ENCODE measurements at regions not wholly inside any gene's neighbourhood (a gene's known extent, or its start where the extent isn't known, plus 50 kb on each side); places are given as distances from the start of the nearest gene placed in this dataset.

DNA sequence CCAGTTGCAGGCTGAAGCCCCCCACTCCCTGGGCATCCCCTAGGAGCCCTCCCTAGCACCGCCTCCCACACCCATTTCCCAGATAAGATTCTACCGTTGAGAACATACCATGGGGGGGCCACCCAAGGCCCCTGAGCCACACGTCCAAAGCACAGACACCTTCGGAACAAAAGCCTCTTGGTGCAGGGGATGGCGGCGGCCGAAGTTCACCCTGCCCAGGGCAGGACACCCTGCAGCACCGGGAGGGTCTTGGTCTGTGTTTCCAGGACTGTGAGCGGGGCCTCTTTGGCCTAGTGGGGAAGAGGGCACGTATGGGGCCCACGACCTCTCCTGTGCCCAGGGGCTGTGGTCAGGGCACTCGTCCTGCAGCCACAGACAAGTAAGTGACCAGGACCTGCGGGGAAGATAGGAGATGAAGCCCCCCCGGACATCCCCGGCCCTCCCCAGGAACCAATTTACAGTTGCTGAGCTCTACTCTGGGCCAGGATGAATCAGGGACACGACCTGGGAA lies 154.3 kb upstream of the C14orf180 start:
- DNase-seq (ENCODE audit: low read depth, low spot score), result no peak

DNA sequence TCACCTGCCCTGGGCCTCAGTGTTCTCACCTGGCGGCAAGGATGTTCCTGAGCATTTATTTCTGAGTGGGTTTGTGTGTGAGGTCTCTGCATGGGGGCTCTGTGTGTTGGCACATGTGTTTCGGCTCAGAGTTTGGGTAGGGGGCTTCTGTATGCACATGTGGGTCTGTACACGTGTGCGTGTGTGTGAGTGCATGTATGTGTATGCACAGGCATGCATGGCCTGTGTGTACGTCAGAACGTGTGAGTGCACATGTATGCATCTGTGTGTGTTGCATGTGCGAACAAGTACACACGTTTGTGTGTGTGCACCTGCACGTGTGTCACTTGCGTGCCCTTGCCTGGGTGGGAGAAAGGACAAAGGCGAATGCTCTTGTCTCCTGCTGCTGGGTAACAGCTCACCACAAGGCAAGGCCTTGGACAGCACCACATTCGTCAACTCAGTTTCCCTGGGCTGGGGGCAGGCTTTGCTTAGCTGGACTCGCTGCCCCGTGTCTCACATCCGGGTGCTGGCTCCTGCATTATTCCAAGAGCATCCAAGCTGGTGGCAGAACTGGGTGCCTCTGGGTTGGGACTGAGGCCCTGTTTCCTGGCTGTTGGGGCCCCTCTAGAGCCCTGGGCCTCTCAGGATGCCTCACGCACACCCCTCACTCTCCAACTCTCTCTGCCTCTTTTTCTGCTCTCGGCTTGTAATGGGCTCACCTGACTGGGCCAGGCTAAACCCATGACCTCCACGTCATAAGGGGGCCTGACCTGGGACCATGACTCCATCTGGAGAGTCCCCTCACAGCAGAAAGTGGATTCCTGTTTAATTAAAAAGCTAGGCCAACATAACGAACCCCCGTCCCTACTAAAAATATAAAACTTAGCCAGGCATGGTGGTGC lies 153.6 kb upstream of the C14orf180 start:
- DNase-seq (ENCODE audit: low read depth, low spot score), result no peak

DNA sequence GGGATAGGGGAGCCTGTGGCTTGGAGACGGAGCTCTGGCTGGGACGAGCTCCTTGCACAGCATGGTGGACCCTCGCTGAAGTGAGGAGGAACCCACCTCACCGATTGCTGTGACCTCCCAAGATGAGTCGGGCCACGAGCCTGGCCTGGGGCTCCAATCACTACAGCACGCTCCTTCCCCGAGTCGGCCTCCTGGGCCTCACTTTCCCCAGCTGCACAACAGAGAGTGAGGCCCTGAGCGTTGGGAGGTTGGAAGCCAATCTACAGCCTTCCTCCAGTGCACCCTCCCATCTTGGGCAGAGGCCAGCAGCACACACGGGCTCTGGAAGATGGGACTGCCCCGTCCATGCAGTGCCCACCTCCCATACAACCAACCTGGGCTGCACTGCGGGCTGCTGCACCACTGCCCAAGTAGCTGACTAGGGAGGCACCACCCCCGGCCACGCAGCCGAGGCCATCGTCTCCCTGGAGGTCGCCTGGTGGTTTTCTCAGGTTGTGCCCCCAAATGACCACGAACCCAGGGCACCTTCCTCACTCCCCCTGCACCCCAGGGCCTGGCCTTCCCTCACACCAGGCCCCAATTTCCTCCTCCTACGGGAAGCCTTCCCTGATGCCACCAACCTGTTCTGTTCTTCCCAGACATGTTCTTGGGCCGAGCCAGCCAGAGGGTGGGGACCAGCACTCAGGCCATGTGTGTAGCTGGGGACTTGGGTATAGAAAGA lies 152.3 kb upstream of the C14orf180 start:
- no peak for DNase-seq (ENCODE audit: low read depth, low spot score)

DNA sequence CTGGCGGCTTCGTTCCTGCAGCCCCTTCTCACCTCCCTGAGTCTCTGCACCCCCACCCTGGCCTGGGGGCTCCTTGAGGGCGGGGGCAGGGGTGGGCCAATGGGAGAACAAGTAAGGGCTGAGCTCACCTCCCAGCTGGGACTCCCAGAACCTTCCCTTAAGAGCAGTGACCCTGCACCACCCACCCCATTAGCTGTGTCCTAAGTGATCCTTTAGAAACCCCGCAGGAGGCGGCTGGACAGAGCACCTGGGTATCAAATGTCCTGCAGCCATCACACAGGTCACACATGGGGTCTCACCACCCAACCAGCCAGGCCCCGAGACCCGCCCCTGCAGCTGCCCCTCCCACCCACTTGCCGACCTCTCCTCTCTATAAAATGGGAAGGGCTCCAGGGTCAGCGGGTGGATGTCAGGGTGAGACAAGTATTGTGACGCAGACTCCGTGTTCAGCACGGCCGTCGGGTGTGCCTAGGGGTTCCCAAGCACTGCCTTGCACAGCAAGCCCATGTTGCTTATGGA lies 151.2 kb upstream of the C14orf180 start:
- DNase-seq (ENCODE audit: low read depth, low spot score), result no peak

DNA sequence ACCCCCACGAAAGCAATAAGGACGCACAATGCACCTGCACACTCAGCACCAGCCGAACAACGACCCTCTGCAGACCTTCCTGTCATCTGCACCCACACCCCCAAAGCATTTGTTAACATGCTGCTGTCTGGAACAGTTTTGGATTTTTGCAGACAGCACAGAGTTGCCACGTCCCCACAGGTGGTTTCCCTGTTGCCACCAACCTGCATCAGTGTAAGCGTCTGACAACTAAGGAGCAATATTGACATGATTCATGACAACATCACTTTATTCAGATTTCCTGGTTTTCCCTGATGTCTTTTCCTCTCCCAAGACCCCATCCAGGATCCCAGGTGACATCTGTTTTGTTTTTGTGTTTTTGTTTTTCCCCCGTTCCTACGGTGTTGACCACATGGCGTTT lies 150.7 kb upstream of the C14orf180 start:
- DNase-seq (ENCODE audit: low read depth, low spot score), result no peak

DNA sequence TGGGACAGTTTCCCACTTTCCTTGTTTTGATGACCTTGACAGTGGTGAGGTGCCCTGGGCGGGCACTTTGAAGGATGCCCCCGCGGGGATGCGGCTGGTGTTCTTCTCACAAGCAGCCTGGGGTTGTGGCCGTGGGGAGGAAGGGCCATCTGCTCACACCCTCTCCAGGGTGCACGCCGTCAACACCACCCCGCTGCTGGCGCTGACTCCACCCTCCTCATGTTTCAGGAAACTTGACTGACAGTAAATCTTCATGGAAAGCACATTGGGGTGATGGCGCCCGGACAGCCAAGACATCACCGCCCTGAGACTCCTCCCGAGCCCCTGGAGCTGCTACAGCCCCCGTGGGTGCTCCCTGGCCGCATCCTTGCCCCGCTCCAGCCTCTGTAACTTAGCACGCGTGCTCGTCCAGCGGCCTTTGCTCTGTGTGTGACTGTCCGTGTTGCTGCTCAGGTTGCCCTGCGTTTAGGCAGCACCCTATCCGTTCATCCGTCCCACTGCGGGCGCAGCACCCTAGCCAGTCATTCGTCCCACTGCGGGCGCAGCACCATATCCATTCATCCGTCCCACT lies 150.2 kb upstream of the C14orf180 start:
- no peak for DNase-seq (ENCODE audit: low read depth, low spot score)

DNA sequence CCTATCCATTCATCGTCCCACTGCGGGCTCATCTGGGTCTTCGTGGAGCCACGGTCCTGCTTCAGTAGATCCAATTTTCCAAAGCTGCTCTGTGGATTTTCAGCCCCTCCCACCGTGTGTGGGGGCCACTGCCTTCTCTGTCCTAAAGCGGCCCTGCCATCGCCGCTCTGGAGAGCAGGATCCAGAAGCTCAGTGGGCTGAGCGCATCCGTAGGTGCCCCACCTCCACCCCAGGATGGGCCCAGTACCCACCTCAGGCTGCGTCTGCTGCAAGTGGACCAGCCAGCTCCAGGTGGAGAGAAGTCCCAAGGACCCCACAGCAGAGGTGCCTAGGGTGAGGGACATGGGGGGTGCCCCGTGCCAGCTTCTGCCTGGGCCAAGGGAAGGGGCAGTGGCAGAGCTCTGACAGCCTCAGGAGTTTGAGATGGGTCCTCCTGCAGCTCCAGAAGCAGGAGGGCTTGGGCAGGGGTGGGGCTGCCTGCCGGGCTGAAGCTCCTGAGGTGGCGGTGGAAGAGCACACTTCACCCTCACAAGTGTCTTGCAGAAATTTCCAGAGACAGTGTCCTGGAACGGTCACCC lies 148.1 kb upstream of the C14orf180 start:
- no peak for DNase-seq (ENCODE audit: low read depth, low spot score)

DNA sequence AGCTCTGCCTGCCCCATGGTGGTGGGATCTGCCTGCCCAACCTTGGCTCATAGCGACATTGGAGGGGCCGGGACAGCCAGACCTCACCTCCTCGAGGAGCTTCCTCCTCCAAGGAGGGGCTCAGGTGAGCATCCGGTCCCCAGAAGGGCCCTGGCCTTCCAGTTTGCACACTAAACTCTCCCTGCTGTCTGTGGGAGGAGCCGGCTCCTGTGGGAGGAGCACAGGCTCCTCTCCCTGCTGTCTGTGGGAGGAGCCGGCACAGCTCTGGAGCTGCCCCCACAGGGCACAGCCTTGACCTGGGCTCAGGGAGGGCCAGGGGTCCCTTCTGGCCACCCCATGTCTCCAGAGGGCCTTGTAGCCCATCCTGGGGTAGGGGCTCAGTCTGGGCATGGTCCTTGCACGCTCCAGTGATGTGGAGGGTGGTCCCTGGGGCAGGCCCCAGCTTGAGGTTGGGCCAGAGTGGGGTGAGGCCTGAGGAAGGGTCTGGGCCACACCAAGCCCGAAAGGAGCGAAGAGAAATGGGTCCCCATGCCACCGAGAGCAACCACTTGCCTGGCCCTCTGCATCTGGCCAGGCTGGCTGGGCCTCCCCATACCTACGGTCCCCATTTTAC lies 147.5 kb upstream of the C14orf180 start:
- DNase-seq (ENCODE audit: low read depth, low spot score), result no peak

DNA sequence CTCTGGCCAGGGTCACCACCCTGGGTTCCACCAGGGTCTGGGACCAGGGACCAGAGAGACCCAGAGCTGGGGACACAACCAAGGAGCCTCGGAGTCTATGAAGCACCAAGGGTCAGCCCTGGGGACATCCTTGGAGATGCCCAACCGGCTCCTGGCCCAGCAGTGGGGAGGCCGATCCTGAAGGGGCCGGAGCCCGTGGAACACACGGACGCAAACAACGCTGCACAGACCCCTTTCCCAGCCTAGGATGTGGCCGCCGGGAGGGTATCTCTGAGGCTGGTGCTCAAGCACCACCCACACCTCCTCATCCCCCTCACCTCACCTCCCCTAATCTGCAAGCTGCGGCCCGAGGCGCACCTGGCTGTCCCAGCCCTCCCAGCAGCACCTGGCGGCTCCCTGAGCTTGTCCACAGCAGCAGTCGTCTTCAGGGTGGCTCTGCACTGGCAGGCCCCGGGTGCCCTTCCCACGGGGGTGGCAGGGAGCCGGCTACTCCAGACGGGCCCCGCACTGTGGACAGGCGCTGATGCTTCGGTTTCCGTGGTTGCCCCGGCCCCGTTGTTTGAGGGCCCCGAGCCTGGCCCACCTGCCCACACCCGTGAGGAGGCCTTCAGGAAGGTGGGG lies 146.8 kb upstream of the C14orf180 start:
- DNase-seq (ENCODE audit: low read depth, low spot score), result no peak

DNA sequence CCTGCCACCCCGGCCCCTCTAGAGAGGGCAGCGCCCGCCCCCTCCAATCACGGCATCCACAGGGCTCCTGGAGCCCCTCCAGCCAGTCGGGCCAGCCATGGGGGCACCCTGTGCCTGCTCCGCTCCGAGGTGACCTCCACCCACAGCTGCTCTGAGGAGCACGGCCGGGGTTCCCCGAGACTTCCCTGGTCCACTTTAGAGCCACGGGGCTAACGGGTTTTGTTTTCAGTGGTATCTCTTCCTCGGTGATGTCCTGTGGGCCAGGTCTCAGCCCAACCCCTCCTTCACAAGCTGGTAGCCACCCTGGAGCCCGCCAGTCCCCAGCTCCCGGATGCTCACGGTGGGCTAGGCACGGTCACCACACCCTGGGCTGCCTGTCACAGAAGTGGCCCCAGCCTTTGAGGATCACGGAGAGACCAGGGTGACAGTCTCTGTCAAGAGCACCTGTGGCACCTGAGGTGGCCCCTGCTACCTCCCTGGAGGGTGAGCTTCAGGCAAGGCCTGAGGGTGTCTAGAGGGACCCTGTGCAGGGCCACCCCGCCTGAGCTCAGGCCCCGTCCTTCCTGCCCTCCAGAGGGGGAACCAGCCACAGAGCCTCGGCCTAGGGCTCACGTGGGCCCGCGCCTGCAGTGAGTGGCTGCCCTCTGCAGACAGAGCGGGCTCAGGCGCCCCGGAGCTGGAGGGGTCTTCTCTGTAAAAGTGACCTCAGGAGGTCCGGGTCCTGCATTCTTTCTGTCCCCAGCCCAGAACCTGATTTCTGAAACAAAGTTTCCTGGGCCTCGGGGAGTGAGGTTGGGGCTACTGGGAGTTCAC lies 146.0 kb upstream of the C14orf180 start:
- no peak for DNase-seq (ENCODE audit: low read depth, low spot score)

DNA sequence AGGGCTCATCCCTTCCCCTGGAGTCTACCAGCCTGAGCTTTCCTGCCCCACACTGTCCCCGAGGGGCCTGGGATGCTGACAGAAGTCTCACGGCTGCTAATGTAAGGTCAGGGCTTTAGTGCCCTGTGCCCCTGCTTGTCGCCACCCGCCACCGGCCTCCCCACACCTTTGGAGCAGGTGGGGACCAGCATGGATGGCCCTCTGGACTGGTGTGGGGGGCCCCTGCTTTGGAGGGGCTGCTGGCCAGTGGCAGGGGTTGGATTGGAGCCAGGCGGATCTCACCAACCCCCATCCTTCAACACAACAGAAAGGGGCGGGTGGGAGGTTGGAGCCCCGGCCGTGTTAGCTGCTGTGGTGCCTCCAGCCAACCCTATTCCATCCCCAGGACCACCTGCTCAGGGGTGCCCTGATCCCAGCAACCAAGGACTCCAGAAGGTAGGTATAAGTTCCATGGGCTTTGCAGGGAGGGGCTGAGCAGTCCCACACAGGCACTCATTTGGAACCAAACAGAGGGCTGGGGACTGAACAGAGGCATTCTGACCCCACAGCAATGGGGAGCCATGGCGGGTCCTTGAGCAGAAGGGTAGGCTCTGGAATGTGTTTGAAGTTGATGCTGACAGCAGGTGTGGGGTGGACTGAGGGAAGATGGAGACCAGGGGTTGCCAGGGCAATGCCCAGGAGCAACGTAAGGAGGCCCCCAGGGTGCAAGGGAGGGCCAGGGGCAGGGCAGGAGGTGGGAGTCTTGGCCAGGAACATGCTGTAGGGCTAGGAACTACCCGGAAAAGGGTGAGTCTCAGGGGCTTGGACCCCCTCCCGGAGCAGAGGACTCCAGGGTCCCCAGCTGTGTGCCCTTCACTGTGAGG lies 145.1 kb upstream of the C14orf180 start:
- no peak for DNase-seq (ENCODE audit: low read depth, low spot score)

DNA sequence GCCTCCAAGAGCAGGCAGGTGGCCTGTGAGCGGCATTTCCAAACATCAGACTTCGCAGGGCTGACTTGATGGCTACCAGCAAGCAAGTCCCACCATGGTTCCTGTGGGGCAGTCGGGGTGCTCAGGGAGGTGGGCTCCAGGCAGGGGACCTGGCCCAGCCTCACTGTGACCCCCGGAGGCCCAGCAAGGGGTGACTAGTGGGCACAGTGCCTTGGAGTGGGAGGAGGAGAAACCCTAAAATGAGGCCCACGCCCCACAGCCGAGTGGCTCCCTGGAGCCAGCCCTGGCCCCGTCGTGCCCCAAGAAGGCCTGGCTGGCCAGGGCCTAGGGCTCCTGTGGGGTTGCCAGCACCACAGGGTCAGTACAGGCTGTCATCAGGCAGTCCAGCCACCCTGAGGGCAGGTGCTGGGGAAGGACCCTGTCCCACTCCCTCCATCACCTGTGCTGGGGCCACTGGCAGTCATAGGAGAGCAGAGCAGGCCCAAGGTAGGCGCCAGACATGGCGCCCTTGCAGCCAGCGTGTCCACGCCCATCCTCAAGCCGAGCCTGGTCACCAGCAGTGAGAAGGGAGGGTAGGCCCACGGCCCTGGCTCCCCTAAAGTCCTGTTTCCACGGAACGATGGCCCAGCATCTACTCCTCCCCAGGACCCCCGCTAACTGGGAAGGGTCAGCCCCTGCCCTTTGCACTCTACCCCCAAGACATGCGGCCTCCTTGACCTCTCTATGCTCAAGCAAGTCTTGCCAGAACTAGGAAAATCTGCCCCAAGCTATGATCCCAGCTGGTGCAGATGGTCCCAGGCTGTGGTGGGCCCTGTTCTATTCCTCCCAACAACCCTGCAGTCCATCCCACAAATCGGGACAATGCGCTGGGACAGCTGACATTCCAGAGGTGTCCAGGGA lies 144.2 kb upstream of the C14orf180 start:
- DNase-seq (ENCODE audit: low read depth, low spot score), result no peak

DNA sequence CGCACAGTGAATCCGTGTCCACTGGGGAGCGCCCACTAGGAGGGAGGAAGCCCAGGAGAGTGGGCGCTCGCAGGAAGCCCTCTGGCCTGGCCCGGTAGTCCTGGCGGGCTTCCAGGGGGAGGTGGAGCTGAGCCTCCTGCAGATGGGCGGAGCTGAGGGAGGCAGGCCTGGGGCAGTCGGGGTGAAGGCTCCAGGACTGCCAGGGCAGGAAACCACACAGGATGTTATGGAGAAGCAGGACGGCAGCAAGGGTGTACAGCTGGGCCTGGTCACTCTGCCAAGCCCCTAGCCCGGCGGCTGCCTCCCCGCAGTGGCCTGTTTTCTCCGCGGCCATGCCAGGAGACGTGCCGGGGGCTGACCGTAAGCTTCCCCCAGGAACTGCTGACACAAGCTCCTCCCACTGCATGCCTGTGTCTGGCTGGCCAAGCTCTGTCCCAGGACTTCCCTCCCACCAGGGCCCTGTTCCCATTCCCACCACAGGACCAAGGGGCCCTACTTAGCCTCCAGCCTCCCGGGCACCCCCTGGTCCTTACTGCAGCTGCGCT lies 143.4 kb upstream of the C14orf180 start:
- DNase-seq (ENCODE audit: low read depth, low spot score), result peak; percentile 78

DNA sequence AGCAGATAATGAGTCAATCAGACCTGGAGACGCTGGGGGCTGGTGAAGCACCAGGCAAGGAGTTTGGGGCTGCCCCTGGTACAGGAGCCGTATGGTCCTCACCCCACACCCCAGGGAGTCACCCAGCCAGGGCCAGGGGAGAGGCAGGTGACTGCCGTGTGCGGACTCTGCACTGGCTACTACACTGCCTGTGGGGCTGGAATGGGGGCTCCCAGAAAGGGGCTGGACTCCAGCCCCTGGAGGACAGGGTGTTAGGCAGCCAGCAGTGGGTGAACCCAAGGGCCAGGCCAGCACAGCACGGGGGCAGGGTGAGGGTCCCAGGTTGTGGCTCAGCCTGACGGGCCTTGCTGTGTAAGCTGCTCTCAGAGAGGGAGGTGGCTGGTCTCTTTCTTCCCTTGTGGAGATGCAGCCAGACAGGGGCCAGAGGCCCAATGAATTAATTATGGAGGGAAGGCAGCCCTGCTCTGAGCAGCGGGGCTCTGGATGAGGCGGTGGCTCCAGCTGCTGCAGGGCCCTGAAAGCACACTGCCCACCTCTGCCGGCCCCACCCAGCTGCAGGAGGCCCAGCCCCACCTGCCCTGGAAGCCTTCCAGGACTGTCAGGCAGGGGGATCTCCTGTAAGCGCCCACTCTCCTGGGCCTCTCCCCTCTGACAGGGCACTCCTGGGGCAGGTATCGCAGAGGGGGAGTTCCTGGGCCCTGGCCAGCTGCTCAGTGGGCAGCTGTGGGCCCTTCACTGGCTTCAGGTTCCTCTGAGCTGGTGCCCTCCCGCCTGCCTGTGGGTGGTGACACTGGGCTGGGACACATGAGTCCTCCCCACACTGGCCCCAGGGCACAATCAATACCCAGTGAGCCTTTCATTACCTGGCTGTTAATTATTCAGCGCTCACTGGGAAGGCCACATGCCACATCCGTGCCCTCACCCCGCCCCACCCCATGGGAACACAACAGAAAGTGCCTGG lies 142.5 kb upstream of the C14orf180 start:
- DNase-seq (ENCODE audit: low read depth, low spot score), result no peak

DNA sequence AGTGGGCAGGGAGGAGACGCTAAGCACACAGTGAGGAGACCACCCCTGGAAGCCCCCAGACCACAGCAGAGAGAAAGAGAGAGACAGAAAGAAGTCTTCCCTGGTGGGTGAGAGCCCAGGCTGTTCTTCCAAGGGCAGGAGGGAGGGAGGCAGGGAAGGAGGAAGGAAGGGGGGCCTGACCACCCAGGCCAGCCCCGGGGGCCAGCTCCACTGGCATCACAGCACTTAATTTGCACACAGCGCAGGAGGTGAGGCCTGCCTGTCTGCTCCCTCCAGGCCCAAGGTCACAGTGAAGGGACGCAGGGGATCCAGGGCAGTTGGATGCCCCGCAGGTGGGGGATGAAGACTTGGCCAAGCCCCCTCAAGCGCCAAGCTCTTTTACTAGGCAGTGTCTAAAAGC lies 141.9 kb upstream of the C14orf180 start:
- no peak for DNase-seq (ENCODE audit: low read depth, low spot score)

DNA sequence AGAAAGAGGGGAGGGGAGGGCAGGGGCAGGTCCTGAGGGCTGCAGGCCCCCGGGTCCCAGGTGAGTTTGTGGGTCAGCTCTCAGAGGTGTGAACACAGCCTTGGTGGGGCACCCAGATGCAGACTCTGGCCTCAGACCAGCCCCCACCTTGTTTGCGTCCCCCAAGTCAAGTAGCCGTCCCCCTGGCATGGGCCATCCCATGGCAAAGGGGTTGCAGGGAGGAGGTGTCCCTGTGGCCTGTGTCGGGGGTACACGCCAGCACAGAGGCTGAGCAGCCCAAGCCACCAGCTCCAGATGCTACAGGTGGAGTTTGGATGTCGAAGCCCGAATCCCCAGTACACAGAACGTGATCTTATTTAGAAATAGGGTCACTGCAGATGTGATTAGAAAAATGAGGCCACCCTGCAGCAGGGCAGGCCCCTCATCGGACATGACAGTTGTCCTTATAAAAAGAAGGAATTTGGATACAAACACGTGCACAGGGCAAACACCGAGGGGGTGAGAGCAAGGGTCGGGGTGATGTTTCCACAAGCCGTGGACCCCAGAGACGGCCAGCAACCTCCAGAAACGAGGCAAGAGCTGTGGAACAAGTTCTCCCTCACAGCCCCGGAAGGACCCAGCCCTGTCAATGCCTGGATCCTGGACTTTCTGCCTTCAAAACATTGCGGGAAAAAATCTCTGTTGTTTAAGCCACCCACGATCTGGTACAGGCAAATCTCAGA lies 141.2 kb upstream of the C14orf180 start:
- no peak for DNase-seq (ENCODE audit: low read depth, low spot score)

Measured in ELF-1 (cell line).